D341Med (cell line): ENCODE measurements at regions not wholly inside any gene's neighbourhood (a gene's known extent, or its start where the extent isn't known, plus 50 kb on each side); places are given as distances from the start of the nearest gene placed in this dataset.

ENCODE experiments used
- DNase-seq: peaks from one replicate; pipeline ENCODE4 v3.0.0; 2012; ENCODE audit warnings: low spot score

DNA sequence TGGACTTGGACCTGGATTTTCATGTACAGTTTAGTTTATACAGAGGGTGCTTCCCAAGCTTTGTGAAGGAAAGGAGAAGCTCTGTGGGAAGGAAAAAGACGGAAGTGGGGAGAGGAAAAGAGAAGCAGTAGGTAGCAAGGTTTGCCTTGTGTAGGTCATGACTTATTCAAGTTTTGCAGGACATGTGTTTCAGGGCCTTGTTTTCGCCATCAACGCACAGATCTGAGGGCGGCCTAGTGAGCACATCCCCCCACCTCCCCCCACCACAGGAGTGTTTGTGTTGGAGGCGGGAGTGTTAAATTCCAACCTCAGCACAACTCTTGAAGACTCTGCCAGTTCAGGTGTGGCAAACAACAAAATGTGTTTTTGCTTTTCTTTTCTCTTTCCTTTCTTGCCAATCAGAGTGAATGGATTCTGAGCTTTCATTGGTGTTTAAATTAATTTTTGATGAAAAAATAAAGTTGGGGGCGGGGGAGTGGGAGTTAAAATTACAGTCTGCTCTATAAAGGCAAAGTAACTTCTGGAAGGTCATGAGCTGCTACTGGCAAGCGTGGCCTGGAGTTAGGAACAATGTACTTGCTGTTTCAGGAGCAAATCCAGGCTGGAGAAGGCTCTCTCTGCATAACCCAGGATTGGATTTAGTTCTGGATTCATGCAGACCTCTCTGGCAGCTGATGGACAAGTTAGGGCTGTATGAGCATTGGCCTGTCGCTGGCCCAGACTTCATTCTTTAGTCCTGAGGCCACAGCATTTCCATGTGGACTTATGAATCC is 338.5 kb downstream of the CD83 start:
- DNase-seq: no peak

DNA sequence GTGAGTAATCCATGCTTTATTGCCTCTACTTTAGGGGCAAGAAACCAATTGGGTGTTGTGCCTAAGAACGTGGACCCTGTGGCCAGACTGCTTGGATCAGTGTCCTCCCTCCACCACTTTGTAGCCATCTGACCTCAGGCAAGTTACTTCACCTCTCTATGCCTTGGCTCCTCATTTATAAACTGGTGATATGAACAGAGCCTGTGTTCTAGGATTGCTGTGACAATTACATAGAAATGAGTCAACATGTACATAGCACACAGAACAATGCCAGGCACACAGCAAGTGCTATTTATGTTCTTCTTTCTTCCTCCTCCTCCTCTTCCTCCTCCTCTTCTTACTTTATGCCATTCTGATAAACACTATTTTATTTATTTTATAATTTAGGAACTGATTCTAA is 339.4 kb downstream of the CD83 start:
- DNase-seq: no peak

GRCh38 chr6:14458669-14459266 is 341.2 kb downstream of the CD83 start:
- DNase-seq: no peak

DNA sequence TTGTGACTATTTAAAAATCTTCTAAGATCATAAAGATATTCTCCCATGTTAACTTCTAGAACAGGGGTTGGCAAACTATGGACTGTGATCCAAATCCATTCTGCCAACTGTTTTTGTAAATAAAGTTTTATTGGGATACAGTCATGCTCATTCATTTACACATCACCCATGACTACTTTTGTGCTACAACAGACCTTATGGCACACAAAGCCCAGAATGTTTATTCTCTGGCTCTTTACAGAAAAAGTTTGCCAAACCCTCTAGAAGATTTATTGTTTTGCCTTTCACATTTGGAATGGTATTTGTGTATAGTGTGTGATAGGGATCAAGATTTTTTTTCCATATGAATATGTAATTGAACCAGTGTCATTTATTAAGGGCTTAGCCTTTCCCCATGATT is 341.7 kb downstream of the CD83 start:
- DNase-seq: no peak

DNA sequence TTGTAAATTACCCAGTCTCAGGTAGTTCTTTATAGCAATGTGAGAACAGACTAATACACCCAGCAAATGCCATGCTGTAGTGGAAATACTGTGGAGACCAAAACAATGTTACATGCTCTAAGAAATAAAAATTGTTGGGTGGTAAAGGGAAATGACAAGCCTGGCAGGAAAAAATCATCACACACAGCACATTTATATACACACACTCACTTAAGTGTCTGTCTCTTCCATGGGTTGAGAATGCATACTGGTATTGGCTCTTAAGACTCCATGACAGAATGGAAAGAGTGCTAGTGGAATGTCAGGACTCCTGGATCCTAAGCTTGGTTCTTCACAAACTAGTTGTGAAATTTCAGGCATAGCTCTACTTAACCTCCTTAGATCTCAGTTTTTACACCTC is 343.0 kb downstream of the CD83 start:
- no peak for DNase-seq

GRCh38 chr6:14462135-14462534 is 344.6 kb downstream of the CD83 start:
- DNase-seq: no peak

DNA sequence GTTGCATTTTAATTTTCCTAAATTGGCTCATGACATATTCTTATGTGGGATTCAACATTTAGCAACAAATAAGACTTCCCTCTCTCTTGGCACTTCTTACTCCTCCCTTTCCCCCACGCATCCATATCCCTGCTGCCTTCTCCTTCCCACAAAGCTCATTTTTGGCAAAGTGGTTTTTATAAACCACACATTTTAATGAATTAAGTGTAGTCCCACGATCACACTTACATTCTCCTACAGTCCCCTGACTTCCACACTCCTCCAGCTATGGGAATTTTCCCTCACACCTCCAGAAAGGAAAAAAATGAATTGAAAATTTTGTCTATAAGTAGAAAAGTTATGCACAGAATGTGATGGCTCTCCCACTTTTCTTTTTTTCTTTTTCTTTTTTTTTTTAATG is 345.0 kb downstream of the CD83 start:
- no peak for DNase-seq

DNA sequence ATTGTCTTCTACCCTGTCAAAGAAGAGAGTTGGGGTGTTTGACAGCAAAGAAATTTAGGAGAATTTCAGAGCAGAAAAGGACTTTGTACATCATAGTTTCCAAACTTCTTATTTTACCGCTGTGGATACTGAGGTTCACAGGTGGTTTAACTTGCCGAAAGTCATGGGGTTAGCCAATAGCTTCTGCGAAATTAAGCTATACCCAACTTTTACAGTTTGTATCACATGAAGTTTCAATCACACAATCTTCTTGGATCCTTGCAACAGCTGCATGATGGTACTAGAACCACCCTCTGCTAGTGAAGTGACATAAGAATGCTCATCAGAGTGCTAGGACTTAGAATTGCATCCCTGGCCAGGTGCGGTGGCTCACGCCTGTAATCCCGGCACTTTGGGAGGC is 345.5 kb downstream of the CD83 start:
- no peak for DNase-seq

DNA sequence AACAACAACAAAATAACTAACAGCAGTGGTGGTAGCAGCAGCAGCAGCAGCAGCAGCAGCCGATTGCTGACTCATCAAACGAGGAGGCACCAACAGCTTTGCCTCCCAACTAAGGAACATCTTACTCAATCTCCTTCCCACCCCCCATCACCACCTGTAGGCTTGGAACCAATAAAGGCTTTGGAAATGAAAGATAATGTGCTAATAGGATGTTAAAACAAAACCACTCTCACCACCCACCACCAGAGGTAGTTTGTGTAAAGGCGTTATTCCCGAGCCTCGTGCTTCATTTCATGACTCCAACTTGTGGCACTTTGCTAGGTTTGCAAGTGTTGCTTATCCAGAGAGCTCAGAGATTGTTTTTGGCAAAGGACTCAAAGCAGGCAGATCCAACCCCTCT is 346.5 kb downstream of the CD83 start:
- no peak for DNase-seq

DNA sequence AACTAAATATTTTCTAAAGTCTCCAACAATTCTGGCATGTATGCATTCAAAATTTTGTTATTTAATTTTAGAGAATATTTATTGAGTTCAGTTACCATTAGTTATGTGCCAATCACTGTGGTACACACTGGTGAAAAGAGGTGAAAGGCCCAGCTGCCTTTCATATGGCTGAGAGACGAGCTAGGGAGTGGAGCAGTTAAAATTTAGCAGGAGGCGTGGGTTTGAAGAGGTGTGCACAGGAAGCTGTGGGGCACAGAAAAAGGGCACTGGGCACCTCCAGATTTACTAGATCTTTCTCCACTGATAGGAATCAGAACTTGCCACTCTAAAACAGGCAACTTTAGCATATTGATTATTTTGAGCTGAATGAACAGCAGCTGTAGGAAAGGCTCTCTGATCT is 347.1 kb downstream of the CD83 start:
- DNase-seq: no peak

GRCh38 chr6:14466278-14466677 is 348.7 kb downstream of the CD83 start:
- no peak for DNase-seq

DNA sequence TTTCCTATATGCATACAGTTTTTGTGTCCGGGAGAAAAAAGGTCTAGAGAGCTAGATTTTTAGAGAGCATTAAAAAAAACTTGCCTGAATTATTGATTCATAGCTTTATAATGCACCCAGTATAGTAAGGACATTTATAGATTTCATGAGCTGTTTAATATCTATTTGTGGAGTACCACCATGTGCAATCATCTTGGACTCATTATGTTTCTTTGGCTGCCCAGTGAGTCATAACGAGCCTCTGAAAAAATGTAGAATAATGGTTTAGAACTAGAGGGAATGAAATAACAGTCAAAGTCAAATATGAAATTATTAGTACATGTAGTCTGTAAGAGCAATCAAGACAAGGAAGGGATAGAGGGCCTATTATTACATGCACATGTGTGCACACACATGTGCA is 350.0 kb downstream of the CD83 start:
- DNase-seq: no peak

DNA sequence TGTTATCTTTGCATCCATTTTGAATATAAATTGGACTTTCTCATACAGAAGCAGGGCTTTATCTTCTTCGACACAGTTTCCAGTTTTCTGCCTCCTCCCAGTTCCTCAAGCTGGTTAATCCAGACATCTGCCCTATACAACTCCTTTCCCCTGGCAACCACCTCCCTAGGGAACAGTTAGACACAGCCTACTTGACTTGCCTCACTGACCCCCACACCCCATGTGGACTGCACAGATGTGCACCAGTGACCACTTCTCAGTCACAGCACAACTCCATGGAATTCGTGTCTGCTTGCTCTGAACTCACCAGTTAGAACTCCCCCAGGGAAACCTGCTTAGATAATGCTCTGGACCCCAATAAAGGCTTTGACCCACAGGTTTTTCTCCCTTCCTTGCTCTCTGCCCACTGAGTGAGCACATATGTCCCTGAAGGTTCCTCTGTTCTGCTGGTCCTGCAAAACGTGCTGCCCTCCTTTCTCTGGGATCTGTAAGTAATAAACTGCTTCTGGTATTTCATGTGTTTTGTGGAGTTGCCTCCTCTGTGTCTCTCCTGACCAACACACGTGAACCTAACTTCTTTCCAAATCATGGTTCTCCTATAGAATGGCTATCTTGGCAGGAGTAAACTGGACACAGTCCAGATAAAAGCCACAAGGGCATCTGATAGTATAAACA is 351.2 kb downstream of the CD83 start:
- no peak for DNase-seq

GRCh38 chr6:14470101-14470500 is 352.5 kb downstream of the CD83 start:
- DNase-seq: no peak

GRCh38 chr6:14470671-14471070 is 353.1 kb downstream of the CD83 start:
- DNase-seq: no peak

- no peak for DNase-seq
These were observed 354.8 kb downstream of the CD83 start for GRCh38 chr6:14472255-14472985.

- no peak for DNase-seq
These were observed 355.4 kb downstream of the CD83 start for GRCh38 chr6:14472986-14473337.

DNA sequence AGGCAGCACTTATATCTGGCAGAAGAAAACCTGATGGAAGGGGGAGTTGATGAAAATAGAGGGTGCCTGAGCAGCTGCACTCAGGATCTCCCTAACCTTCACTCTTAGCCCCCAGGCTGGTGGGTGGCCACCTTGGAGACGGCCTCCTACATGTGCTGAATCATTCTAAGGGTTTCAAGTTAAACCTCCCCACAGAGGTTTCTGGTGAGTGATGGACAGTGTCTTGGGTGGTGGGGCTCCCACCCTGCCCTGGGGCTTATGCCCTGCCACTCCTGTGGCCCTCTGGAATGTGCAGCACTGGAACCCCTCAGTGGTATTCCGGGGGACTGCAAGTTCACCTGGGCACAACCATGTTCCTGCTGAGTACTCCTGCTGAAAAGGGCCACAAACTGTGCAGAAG is 357.2 kb downstream of the CD83 start:
- no peak for DNase-seq

GRCh38 chr6:14475306-14475705 is 357.7 kb downstream of the CD83 start:
- no peak for DNase-seq

DNA sequence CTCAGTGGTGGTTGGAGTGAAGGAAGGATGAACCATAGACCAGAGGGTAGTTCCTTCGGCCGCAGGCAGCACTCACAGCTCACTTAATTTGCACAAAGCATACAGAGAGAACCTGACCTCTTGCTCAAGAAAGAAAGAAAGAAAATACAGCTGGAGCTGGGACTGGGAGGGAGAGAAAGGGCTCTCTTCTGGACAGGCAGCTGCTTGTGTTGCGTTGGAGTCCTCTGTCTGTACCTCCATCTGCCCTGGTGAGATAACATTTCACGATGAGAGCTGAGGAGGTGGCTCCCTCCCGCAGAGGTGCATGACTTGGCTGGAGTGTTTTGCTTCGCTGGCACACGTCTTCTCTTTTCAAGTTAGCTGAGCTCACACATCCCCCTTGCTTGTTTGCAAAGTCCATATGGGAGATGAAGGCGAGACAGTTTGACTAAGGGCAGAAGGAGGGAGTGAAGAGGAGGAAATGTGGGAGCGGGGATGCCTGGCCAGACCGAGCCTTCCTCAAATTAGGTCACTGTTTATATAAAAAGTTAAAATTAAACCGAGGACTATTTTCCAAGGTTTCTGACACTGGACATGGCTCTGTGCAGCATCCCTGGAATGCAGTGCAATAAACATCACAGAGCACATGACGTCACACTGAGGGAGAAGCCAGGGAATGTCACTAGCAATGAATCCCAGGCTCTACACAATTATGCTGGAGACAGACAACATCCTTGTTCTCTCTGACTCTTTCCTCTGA is 359.4 kb downstream of the CD83 start:
- no peak for DNase-seq

GRCh38 chr6:14477559-14477958 is 360.0 kb downstream of the CD83 start:
- DNase-seq: no peak
